ENCODE measurements at regions not wholly inside any gene's neighbourhood (a gene's known extent, or its start where the extent isn't known, plus 50 kb on each side); places are given as distances from the start of the nearest gene placed in this dataset.

GRCh38 chr10:108336836-108337235 is 1172.3 kb upstream of the SORCS1 start:
- no peak for DNase-seq (ENCODE audit: low spot score)
- Mint-ChIP-seq H3K27me3 (ENCODE audit: low read depth) (no peaks in the 10 kb centered on the region), H3K27ac (no peak overlapping the region), H3K4me1 (peaks cover 3% of the 10 kb centered on the region), H3K36me3 (no peaks in the 10 kb centered on the region), H3K4me3 (no peak overlapping the region), H3K9me3 (no peaks in the 10 kb centered on the region)
- ATAC-seq: no peak
- TF ChIP-seq ZNF138 (CRISPR knock-in tag; conservative IDR thresholded peaks at IDR 0.05) (no peak), IRF1 (CRISPR knock-in tag; IDR thresholded peaks at IDR 0.05) (no peak), TEAD4 (CRISPR knock-in tag; IDR thresholded peaks at IDR 0.05) (no peak), ATF1 (CRISPR knock-in tag; IDR thresholded peaks at IDR 0.05) (no peak)
- ChIA-PET CTCF (no interaction called here), POLR2A (no interaction called here)

- DNase-seq (ENCODE audit: low spot score) (no peak), ATAC-seq (no peak)
- CTCF ChIA-PET: no interaction called here
- Mint-ChIP-seq H3K27me3 (ENCODE audit: low read depth) (no peaks in the 10 kb centered on the region), H3K4me1 (peaks cover 29% of the 10 kb centered on the region), H3K4me3 (no peak overlapping the region), H3K36me3 (no peaks in the 10 kb centered on the region), H3K9me3 (no peaks in the 10 kb centered on the region), H3K27ac (no peak overlapping the region)
- POLR2A ChIA-PET: no interaction called here
- TF ChIP-seq ZNF263 (CRISPR knock-in tag; IDR thresholded peaks at IDR 0.05; ENCODE audit: low read depth) (no peak), FOXK1 (CRISPR knock-in tag; IDR thresholded peaks at IDR 0.05) (no peak), ELF4 (CRISPR knock-in tag; IDR thresholded peaks at IDR 0.05; ENCODE audit: low read depth) (no peak), ZBTB43 (CRISPR knock-in tag; IDR thresholded peaks at IDR 0.05) (no peak), ETV6 (CRISPR knock-in tag; IDR thresholded peaks at IDR 0.05) (no peak), ZNF423 (CRISPR knock-in tag; IDR thresholded peaks at IDR 0.05) (no peak), NFE2L1 (CRISPR knock-in tag; IDR thresholded peaks at IDR 0.05) (no peak), ZMAT4 (CRISPR knock-in tag; IDR thresholded peaks at IDR 0.05) (no peak), JAZF1 (CRISPR knock-in tag; IDR thresholded peaks at IDR 0.05) (no peak), FOXJ3 (CRISPR knock-in tag; IDR thresholded peaks at IDR 0.05; ENCODE audit: borderline replicate concordance) (no peak), RELA (CRISPR knock-in tag; IDR thresholded peaks at IDR 0.05; ENCODE audit: borderline replicate concordance) (no peak), USF1 (CRISPR knock-in tag; IDR thresholded peaks at IDR 0.05) (no peak)
Measured at GRCh38 chr10:108327706-108328105, 1163.2 kb upstream of the SORCS1 start.

GRCh38 chr10:108323274-108323798 is 1158.8 kb upstream of the SORCS1 start:
- Mint-ChIP-seq H3K9me3 (no peaks in the 10 kb centered on the region), H3K36me3 (no peaks in the 10 kb centered on the region), H3K4me1 (peaks cover 29% of the 10 kb centered on the region), H3K27ac (no peak overlapping the region), H3K4me3 (no peak overlapping the region), H3K27me3 (ENCODE audit: low read depth) (no peaks in the 10 kb centered on the region)
- ChIA-PET CTCF (no interaction called here), POLR2A (no interaction called here)
- TF ChIP-seq E2F1 (CRISPR knock-in tag; IDR thresholded peaks at IDR 0.05) (no peak), SMAD4 (CRISPR knock-in tag; IDR thresholded peaks at IDR 0.05) (no peak), ZNF423 (CRISPR knock-in tag; IDR thresholded peaks at IDR 0.05) (no peak), ZNF317 (CRISPR knock-in tag; IDR thresholded peaks at IDR 0.05; ENCODE audit: borderline replicate concordance, low read depth) (no peak), ATF2 (CRISPR knock-in tag; IDR thresholded peaks at IDR 0.05; ENCODE audit: borderline replicate concordance, low read depth) (no peak), SOX15 (CRISPR knock-in tag; IDR thresholded peaks at IDR 0.05) (no peak), NFATC4 (CRISPR knock-in tag; IDR thresholded peaks at IDR 0.05) (no peak), OVOL2 (CRISPR knock-in tag; IDR thresholded peaks at IDR 0.05; ENCODE audit: borderline replicate concordance) (no peak), ERG (CRISPR knock-in tag; IDR thresholded peaks at IDR 0.05) (no peak), IRF1 (CRISPR knock-in tag; IDR thresholded peaks at IDR 0.05) (no peak)
- ATAC-seq (peak; percentile 60), DNase-seq (ENCODE audit: low spot score) (no peak)

Data from WTC11 (cell line).